ENCODE measurements at regions not wholly inside any gene's neighbourhood (a gene's known extent, or its start where the extent isn't known, plus 50 kb on each side); places are given as distances from the start of the nearest gene placed in this dataset.

GRCh38 chr1:189357317-189357716, 1120.3 kb downstream of the BRINP3 start:
- no peak for DNase-seq (ENCODE audit: low spot score)

DNA sequence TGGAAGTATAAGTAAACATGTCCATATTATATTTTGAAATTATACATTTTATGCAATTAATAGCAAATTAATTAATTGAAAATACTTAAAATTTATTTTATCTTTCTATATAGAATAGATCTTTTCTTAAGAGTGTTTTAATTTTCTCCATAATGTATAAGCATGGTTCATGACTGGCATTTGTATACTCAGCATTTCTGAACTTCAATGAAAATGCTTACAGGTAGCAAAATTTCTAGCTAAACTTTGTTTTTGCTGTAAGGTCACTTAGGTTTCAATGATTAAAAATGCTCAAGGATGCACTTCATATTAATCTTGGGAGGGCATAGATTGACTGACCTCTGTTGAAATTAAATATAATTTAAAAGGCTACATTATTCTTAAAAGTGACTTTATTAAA, 1108.1 kb downstream of the BRINP3 start:
- no peak for DNase-seq (ENCODE audit: low spot score)

GRCh38 chr1:189374816-189375215, 1102.8 kb downstream of the BRINP3 start:
- no peak for DNase-seq (ENCODE audit: low spot score)

DNA sequence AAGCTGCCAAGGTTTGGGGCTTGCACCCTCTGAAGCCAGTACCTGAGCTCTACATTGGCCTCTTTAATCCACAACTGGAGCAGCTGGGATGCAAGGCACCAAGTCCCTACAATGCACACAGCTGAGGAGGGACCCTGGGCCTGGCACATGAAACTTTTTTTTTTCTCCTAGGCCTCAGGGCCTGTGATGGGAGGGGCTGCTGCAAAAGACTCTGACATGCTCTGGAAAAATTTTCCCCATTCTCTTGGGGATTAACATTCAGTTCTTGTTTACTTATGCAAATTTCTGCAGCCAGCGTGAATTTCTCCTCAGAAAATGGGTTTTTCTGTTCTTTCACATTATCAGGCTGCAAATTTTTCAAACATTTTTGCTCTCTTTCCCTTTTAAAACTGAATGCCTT, 1072.2 kb downstream of the BRINP3 start:
- no peak for DNase-seq (ENCODE audit: low spot score)

GRCh38 chr1:189409774-189410173, 1067.9 kb downstream of the BRINP3 start:
- DNase-seq (ENCODE audit: low spot score): no peak

DNA sequence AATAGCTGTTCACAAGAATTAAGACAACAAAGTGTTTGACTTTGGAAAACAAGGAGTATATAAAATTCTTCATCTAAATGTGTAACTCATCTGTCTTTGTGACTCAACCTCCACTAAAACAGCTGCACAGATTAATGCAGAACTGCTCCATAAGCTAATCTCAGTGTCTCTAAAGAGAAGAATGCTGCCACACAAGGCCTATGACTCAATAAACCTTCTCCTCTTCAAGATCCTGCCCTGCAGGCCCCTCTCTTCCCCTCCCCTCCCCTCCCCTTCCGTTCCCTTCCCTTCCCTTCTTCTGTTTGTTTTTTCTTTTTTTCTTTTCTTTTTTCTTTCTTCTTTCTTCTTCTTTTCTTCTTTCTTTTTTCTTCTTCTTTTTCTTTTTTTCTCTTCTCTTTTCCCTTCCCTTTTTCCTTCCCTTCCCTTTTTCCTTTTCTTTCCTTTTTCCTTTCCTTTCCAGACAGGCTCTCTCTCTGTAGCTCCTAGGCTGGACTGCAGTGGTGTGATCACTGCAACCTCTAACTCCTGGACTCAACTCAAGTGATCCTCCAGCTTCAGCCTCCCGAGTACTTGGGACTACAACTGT, 1052.8 kb downstream of the BRINP3 start:
- no peak for DNase-seq (ENCODE audit: low spot score)

DNA sequence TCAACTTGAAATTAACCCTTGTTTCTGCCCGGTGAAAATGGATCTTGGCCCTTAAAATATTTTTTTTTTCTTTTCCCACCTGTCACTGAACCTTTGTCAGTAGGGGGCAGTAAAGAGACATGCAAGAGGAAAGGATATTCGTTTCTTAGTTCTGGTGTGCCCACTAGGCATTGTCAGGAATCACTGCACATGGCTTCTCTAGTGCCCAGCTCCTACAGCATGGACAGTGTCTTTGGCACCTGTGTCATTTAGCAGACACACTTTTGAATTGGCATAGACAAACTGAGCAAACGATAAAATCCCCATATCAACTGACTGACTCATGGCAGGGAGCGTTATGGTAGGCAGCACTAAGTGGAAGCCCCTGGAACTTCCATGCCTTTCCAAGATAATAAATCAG, 1048.1 kb downstream of the BRINP3 start:
- DNase-seq (ENCODE audit: low spot score): no peak

DNA sequence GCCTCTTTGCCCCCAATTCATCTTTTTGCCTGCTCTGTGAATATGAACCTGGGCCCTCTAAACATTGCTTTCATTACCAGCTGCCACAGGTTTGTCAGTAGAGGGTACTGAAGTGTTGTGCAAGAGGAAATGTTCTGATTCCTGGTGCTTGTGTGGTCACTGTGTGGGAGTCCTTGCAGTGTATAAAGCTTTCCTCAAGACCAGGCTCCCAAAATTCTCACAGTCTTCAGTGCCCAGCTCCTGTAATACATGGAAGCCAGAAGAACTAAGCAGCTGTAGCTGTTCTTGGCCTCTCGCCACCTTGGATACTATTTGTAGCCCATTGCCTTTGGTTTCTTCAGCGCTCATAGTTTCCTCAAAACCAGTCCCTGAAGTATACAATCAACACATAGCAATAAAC, 1046.2 kb downstream of the BRINP3 start:
- no peak for DNase-seq (ENCODE audit: low spot score)

DNA sequence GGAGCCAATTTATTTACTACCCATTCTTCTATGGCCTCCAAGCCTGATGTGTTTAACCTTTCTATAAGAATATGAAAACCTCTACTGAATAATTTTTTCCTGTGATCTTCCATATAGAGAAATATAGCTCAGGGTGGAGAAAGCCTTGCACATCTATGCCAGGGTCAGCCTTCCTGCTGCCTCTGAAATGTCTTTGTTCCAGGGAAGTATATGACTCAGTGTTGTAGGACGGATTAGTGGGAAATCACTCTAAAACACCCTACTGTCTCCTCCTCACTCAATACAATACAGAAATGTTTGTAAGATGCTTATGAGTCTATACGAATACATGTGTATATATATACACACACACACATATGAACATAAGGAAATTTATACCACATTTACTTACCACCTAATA, 1044.9 kb downstream of the BRINP3 start:
- no peak for DNase-seq (ENCODE audit: low spot score)

DNA sequence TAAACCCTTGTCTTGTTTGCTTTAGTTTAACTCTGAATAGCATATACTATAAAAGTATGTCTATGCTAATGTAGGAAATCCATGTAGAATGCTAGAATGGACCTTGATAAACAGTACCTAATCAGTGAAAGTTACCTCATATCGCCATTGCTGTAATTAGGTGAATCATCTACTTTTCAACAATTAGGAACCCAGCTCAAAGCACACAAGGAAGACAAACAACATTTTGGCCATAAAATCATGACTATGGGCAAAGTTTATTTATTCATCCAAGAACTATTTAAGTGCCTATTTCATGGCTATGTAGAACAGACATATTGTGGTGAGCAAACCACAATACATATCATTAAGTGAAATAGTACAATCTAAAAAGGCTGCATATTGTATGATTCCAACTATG, 1043.2 kb downstream of the BRINP3 start:
- no peak for DNase-seq (ENCODE audit: low spot score)

GRCh38 chr1:189435398-189435797, 1042.3 kb downstream of the BRINP3 start:
- DNase-seq (ENCODE audit: low spot score): no peak

DNA sequence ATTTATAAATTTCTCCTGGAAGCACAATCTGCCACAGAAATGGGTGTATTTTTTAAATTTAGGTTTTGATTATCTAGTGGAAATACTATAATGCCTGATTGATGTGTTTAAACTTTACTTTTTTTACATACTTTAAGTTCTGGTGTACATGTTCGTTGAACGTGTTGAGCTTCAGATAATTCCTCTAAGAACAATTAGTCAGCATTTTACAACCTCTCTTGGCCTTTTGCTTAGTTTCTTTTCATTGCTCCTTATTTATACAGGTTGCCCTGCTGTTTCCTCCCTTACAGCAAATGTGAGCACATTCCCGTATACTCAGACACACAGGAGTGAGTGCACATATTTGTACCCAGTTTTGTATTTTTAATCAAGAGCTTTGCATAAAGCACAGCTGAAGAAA, 1038.9 kb downstream of the BRINP3 start:
- DNase-seq (ENCODE audit: low spot score): no peak

DNA sequence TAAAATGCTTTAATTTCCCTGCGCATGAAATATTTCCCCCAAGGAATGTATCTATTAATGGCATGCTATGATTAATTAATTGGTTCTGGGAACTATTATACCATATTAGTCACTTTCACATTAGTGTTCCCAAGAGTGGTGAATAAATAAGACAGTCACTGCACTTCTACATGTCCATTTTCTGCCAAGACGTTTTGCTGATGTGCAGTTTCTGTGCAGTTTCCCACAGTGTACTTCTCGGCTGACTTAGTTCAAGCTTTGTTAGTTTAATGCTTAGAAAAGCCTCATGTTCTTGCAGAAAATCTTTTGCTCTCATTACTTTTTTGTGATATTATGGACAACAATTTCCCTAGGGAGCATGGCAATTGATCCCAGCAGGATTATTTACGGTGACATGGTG, 1014.5 kb downstream of the BRINP3 start:
- no peak for DNase-seq (ENCODE audit: low spot score)

- DNase-seq (ENCODE audit: low spot score): no peak
These were observed 980.9 kb downstream of the BRINP3 start for GRCh38 chr1:189496768-189497167.

GRCh38 chr1:189499736-189500135, 977.9 kb downstream of the BRINP3 start:
- no peak for DNase-seq (ENCODE audit: low spot score)

DNA sequence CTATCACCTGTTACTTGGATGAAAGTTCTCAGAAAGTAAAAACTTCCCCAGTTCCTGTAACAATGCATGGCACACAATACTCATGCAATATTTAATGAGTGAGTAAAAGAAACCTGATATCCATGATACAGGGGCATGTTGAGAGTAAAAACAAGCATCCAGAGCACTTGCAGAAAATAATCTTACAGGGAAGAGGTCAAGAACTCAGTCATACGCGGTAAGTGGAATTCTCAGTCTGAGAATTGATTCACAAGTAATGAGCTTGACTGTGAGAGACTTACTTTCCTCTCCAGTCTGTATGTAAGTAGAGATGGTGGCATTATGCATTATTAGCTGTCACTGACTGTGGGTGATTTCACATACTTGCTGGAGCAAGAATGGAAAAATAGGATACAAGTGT, 976.9 kb downstream of the BRINP3 start:
- no peak for DNase-seq (ENCODE audit: low spot score)

DNA sequence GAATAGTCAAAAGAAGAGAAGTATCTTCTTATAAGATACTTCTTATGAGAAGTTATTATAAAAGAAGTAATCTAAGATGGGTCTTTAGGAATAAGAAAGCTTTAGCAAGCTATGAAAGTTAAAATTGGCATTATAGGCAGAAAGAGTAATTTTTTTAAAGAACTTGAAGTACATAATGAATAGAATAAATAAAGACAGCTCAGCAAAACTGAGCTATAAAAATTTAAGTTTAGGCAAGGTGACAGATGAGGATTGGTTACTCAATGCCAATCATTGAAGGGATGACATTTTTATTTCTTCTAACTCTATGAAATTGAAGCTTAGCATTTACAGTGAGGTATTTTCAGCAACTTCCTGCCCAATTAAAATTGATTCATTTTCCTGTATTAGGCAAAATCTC, 966.8 kb downstream of the BRINP3 start:
- DNase-seq (ENCODE audit: low spot score): no peak

- no peak for DNase-seq (ENCODE audit: low spot score)
These were observed 964.6 kb downstream of the BRINP3 start for GRCh38 chr1:189513091-189513490.

GRCh38 chr1:189522441-189522840, 955.2 kb downstream of the BRINP3 start:
- no peak for DNase-seq (ENCODE audit: low spot score)

DNA sequence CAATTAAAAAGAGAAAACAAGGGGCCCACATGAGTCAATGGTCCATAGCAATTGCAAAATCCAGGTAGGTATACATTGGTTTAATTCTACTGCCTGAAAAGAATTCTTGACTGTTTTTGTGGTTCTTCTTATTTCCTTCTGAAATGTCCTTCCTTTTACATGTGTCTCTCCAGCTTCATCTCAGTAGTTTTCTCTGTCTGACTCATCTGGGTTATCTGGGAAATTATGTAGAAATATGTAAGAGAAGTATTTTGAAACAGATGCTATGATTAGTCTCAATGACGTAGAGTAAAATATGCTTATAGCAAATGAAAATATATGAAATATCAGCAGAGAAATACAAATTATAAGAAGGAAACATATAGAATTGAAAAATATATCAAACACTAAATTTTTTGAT, 953.2 kb downstream of the BRINP3 start:
- DNase-seq (ENCODE audit: low spot score): no peak

DNA sequence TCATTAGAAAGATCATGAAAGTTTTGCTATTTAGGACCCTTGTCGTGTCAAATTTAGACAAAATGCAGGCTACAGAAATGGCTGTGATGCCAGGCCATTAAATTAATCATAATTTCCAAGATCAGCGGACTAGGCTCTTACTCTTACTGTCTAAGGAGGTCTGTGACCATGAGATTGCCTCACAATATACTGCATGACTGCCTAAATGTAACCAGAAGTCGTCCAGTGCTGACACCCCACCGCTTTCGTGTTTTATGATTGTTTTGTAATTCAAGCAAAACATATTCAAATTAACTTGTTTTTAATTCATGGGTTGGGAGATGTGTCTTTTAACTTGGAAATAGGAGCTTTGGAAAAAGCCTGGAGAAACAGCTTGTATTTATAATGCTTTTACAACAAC, 947.5 kb downstream of the BRINP3 start:
- no peak for DNase-seq (ENCODE audit: low spot score)

DNA sequence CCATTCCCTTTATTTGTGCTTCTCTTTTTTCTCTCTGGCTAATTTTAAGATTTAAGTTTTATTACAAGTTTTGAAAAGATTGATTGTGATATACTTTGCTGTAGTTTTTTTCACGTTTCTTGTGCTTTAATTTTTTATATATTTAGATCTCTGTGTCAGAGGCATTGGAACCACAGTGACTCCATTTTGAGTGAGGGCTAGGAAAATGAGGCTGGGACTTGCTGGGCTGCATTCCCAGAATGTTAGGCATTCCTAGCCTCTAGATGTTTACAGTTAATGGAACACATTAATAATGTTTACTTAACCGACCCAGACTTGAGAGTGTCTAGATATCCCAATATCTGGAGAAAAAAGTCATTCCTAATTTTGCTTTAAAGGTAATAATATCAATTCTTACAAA, 939.4 kb downstream of the BRINP3 start:
- no peak for DNase-seq (ENCODE audit: low spot score)

DNA sequence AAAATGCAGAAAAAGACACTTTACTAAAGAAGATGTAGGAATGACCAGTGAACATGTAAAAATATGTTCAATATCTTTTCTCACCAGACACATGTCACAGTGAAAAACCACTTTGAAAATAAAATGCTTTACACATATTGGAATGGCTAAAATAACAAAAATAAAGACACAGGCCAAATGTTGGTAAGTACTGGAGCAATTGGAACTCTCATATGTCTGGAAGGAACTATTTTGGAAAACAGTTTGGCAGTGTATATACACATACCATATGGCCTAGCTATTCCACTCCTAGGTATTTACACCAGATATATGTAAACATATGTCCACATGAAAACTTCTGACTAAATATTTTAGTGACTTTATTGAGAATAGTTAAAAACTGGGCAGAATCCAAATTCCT, 927.2 kb downstream of the BRINP3 start:
- no peak for DNase-seq (ENCODE audit: low spot score)

DNA sequence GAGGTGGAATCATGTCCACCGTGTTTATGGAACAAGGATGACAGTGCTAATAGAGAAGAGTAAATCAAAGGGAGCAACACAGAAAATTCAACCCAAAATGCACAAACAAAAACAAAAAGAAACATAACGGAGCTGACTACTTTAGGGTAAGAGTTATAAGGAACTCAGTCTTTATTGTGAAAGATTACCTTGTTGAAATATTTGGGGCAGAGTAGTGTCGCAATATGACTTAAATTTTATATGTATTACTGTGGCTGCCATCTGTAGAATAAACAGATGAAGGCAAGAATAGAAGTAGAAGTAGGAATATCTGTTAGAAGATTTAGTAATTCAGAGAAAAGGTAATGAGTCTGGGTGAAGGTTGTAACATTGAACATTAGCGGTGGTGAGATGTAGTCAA, 913.9 kb downstream of the BRINP3 start:
- DNase-seq (ENCODE audit: low spot score): no peak

DNA sequence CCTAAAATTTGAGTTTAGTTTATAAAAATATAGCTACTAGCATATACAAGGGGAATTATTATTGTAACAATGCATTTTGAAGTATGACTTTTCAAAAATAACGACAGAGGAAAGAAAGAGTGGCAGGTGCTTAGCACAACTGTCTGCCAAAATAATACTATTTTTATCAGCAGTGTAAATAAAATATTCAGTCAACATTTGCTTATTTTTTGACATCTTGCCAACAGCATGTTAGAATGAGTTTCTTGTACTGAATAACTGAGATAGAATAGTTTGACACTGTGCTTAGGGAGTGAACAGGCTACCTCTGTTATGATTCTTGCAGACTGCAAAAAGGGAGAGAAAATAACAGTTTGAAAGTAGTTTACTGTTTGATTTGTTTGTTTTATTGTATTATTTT, 909.8 kb downstream of the BRINP3 start:
- DNase-seq (ENCODE audit: low spot score): no peak
